ENCODE measurements at regions not wholly inside any gene's neighbourhood (a gene's known extent, or its start where the extent isn't known, plus 50 kb on each side); places are given as distances from the start of the nearest gene placed in this dataset.

DNA sequence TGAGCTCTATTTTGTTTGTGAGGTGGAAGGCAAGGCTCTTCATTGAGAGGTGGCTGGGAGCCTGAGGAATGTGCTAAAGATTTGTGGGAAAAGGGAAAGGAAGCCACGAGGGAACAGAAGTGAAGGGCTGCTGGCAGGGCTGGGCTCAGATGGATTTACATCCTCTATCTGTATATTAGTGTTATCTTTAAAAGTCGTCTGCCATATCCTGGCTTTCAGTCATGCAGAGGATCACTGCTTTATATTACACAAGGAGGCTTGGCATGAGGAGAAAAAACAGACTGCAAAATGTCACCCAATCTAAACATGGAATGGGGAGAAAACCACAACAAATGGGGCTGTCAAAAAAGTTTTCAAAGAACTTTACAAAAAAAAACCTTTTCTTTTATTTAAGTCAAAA is 434.4 kb downstream of the HRH4 start:
- TF ChIP-seq, protein P1, sequence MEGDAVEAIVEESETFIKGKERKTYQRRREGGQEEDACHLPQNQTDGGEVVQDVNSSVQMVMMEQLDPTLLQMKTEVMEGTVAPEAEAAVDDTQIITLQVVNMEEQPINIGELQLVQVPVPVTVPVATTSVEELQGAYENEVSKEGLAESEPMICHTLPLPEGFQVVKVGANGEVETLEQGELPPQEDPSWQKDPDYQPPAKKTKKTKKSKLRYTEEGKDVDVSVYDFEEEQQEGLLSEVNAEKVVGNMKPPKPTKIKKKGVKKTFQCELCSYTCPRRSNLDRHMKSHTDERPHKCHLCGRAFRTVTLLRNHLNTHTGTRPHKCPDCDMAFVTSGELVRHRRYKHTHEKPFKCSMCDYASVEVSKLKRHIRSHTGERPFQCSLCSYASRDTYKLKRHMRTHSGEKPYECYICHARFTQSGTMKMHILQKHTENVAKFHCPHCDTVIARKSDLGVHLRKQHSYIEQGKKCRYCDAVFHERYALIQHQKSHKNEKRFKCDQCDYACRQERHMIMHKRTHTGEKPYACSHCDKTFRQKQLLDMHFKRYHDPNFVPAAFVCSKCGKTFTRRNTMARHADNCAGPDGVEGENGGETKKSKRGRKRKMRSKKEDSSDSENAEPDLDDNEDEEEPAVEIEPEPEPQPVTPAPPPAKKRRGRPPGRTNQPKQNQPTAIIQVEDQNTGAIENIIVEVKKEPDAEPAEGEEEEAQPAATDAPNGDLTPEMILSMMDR (IDR thresholded peaks at IDR 0.05): no peak
- no peak for TF ChIP-seq POLR2A (IDR thresholded peaks at IDR 0.05)

Data from suprapubic skin (tissue), 3 donors.